ENCODE measurements at regions not wholly inside any gene's neighbourhood (a gene's known extent, or its start where the extent isn't known, plus 50 kb on each side); places are given as distances from the start of the nearest gene placed in this dataset.

DNA sequence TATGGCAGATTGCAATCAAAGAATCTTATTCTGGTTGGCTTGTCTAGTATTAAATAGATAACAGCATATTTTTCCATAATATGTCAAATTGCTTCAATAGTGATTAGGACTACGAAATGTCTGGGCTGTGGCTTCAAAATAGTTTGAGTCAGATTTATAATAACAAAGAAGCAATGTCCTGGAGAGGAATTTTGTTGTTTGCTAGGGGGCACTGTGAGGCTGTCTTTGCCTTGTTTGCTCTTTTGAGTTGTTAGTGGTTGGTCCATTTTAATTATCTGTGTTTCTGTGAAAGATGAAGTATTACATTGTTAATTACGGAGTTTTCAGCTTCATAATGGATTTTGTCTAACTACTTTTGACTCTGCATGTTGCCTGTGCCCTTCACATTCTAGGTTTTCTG is 713.6 kb downstream of the TLE4 start:
- no peak for DNase-seq

DNA sequence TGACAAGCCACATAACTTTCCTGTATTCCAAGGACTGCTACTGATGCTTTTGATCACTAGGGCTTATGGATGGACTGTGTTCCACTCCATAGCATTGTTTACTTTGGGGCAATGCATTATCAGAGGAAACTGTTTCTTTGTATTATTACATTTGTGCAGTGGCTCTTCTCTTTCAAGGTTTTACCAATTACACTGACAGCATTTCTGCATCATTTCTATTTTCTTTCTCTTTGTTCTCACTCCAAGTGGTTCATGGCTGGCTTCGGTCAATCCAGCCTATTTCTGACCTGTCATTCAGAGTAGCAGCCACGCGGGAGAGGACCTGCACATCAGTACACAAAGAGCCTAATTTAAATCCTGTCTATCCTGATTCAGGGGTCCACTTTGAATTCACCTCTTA is 711.0 kb downstream of the TLE4 start:
- no peak for DNase-seq

DNA sequence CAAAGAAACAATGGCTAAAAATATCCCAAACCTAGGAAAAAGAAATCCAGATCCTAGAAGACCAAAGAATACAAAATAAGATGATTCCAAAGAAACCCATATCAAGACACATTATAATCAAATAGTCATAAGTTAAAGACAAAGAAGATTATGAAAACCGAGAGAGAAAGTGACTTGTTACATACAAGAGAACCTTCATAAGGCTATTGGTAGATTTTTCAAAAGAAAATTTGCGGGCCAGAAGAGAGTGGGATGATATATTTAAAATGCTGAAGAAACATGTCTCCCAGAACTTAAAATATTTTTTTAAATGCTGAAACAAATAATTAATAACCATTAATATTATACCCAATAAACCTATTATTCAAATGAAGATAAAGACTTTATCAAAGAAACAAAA is 687.3 kb downstream of the TLE4 start:
- no peak for DNase-seq

DNA sequence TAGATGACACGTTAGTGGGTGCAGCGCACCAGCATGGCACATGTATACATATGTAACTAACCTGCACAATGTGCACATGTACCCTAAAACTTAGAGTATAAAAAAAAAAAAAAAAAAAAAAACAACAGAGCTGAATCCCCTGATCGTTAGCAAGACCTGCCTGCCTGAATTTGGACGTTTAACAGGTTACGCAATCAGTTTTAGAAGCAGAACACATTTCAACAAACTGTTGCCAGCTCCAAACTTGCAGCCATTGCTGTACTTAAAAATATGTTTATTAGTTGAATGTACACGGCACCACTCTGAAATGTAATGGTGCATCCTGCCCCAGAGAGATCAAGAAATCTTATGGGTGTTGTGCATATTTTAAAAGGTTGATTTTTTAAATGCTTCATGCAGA is 680.0 kb downstream of the TLE4 start:
- no peak for DNase-seq

DNA sequence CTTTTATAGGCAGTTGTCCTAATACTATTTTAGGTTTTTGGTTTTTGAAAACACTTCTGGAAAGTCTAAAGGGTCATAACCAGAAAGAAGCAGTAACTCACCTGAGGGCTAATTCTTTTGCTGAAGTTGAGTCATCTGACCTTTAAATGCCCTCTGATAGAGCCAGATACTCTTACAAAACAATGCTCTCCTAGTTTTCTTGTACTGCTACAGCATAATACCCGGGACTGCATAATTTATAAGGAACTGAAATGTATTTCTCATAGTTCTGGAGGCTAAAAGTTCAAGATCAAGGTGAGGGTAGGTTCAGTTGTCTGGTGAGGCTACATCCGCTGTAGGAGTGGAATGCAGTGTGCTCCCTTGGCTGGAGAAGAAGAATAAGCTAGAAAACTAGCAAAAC is 670.3 kb downstream of the TLE4 start:
- no peak for DNase-seq

DNA sequence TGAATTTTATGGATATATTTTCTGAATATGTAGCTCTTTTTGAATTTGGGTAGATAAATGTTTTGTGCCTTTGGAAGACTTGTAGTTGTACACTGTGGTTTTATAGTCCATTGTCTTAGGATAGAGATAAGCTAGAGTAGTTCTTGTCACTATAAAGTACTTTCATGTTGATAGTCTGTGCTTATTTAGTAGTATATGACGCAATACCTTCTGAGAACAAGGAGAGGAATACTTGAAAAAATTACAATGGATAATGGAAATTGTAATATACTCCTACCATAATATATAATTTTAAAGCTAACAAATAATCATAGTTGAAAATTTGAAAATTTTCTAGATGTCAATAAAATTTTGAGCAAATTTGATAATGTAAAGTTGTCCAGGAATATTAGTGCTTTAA is 664.0 kb downstream of the TLE4 start:
- no peak for DNase-seq

DNA sequence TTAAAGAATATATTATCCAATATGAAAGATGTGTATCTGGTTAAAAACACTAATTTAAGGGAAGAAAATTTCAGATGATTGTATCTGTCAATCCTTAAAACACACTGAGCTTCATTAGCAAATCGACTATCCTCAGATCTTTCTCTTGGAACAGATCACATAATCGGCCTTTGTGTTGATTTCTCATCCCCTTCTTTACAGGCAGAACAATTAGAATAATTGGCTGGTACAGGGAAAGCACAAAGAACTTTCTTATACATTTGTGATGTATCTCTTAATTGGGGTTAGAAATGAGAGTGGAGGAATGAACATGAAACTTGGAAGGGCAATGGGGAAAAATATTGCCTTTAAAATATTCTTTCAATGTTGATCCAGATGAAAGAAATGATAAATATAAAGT is 662.1 kb downstream of the TLE4 start:
- no peak for DNase-seq

DNA sequence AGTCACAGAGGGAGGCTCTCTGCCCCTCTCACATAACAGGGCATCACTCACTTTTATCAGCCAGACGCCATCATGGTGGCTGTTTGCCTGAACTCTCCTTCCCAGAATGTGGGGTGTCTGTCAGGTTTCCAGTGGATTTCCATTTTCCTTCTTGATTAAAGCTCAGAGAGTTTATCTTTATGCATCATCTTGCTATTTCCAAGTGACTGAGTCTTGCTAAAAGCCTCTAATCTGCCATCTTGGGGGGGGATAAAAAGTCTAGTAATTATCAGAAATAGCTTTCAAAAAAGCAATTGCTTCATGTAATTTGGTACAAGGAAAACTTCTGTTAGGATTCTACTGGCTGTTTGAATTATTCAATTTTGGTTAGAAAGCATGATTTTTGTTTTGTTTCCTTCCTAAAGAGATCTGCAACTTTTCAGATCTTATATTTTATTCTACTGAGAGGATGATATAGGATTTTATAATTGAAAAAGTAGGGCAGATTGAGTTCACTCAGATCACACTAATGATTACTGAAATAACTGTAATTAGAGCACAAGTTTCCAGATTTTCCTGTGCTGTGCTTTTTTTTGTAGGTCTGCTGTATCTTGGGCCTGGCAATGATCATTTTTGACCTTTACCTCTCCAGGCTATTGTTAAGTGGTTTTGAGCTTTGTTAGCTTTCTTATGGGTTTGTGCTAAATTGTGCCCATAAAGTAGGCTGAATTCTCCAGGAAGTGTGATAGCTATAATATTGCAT is 661.5 kb downstream of the TLE4 start:
- DNase-seq: no peak

DNA sequence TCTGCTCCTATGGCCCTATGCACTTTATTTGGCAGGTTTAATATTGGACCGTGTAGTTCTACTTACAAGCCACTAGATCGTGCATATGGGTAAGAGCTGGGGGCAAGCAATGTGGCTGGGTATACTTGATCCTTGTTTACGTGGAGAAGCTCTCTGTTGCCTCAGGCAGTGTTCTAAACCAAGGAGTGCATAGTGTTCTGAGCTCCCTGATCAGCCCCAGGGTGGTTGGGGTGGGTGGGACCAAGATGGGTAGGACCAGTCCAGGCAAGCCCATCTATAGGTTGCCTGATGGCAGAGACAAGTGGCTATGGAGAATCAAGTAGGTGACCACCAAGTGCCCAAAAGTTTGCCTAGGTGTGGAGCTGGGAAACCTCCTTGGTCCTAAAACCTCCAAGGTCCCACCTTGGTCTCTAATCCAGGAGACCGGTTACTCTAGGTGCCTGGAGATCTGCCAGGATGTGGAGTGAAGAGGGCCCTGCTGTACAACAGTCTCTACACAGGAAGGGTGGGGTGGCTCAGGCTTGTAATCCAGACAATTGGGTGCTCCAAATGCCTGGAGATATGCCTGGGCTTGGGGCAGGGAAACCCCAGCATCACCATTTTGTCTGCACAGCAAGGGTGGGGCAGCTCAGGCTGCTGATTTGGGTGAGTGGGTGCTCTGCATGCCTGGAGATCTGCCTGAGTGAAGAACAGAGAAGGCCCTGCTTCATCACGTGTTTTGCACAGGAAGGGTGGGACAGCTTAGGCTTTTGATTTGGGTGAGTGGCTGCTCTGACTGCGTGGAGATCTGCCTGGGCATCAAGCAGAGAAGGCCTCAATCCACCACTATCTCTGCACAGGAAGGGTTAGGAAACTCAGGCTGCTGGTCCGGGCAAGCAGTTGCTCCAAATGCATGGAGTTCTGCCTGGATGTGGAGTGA is 659.8 kb downstream of the TLE4 start:
- no peak for DNase-seq

DNA sequence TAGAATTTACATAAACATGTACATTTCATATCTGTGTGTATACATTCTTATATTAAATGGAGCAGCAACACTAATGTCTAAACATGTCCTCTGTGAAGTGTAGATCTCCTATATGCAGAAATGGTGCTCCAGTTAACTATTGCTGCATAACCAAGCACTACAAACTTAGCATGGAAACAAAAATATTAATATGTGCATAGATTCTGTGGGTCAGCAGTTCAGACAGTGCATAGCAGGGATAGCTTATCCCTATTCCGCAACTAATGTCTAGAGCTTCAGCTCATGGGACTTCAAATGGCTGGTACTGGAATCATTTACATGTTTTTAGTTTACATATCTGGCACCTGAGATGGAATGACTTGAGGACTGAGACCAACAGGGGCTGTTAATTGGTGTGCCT is 652.1 kb downstream of the TLE4 start:
- DNase-seq: no peak

DNA sequence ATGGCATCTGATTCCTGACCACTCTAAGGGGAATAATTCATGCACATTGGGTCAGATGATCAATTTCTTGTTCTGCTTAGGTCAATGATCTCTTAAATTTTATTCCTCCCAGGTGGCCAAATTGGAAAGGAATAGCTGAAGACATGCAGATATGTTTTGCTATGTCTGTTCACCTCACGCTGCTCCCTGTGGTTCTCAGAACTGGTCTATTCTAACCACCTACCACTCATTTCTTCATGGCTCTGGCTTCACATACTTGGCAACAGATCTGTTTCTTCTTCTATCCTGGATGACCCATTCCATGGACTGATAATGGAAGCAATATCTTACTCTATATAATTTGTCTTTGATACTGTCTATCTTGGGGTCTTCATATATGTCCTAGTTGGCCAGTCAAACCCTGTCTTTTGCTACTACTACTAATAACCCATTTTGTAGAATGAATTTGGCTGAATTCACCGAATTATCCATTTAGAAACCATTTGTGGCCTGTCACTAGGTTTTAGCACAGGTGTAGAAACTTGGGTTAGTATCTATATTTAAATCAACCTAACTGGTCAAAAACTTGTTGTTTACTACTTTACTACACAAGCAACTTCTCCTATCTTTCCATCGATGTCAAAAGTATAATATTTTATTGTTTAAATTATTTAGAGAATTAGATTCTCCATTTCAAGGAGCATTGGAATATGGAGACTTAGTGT is 650.9 kb downstream of the TLE4 start:
- no peak for DNase-seq

DNA sequence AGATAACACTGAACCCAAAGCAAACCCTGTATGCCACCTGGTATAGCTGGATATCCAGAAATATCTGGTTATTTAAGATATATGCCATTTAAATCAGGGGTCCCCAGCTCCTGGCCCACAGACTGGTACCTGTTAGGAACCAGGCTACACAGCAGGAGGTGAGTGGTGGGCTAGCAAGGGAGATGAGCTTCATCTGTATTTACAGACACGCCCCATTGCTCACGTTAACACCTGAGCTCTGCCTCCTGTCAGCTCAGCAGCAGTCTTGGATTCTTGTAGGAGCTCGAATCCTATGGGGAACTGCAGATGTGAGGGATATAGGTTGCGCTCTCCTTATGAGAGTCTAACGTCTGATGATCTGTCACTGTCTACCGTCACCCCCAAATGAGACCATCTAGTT is 646.6 kb downstream of the TLE4 start:
- DNase-seq: no peak

DNA sequence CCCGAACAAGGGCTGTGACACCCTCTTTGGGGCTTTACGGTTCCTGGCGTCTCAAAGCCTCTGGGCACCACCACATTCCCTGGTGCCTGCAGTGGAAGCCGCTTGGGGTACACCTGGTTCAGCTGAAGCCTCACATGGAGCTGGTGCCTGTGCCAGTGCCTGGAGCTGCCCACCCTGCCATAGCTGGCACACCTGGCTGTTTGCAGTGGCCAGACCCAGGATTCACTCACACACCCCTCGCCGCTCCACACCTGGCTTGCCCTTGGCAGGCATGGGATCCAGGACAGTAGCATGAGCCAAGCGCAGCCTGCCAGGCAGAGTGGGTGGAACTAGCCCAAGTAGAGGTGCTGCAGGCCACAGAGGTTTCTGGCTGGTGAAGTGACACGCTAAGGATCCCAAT is 641.8 kb downstream of the TLE4 start:
- no peak for DNase-seq

DNA sequence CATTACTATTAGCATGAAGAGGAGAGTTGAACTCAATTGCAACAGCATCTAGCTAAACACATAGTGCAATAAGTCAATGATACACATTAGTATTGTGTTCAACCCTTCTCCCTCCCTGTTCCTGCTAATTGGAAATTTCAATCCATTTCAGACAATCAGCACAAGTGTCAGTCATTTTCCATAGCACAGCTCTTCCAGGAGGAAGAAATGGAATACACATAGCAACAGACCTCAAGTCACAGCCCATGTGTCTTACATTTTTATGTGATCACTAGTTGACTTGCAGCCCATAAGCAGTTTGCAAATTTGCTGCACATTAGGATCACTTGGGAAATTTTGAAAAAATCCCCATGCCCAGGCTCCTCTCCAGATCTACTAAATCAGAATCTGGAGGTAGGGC is 636.9 kb downstream of the TLE4 start:
- no peak for DNase-seq

DNA sequence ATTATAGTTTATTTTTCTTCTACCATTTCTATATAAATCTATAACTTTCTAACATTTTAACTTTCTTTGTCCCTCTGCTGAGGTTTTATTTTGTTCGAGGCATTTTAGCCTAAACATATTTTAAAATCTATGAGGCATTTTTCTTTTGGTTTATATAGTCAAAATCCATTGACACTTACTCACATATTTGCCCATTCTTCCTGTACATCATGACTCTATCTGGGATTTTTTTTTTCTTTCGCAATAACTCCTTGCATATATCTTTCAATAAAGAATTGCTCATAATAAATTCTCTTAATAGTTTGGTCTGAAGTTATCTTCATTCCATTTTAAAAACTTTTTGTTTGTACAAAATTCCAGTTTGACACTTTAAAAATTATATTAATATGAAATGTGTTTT is 632.3 kb downstream of the TLE4 start:
- no peak for DNase-seq

DNA sequence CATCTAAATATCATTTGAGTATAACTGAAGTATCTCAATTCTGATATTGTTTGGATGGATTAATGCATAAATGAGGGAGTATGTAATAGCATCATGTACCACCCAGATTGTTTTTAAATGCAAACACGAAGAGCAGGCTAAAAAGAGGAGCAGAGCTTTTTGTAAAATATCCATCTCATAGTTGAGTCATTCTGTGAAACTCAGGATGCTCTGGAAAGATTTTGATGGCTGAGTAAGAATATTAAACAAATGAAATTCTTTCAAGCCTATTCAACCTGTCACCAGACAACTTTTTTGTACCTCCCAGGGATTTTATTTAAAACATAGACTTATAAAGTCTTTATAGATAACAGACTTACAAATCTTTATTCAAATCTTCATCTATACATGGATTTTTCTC is 625.9 kb downstream of the TLE4 start:
- DNase-seq: no peak

DNA sequence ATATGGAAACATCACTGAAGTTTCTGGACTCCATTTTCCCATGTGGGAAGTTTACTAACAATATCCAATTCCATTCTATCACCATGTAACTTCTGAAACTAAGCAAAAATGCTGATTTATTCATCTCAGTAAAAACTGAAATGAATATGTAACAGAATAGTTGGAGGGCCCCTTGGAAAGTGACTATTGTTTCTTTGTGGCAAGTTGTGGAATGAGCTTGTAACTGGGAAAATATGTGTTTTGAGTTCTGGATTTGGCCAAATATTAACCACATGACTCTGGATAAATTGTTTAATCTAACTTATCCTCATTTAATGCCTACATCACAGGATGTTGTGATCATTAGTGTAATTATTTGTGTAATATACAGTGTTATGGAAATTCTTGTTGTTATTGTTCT is 619.3 kb downstream of the TLE4 start:
- no peak for DNase-seq

DNA sequence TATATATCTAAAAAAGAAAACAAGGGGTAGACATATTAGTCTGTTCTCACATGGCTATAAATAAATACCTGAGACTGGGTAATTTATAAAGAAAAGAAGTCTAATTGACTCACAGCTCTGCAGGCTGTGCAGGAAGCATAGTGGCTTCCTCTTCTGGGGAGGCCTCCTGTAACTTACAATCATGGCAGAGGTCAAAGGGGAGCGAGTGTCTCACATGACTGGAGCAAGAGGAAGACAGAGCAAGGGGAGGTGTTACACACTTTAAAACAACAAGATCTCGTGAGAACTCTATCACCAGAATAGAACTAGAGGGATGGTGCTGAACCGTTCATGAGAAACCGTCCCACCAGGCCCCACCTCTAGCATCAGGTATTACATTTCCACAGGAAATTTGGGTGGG is 616.8 kb downstream of the TLE4 start:
- DNase-seq: no peak

DNA sequence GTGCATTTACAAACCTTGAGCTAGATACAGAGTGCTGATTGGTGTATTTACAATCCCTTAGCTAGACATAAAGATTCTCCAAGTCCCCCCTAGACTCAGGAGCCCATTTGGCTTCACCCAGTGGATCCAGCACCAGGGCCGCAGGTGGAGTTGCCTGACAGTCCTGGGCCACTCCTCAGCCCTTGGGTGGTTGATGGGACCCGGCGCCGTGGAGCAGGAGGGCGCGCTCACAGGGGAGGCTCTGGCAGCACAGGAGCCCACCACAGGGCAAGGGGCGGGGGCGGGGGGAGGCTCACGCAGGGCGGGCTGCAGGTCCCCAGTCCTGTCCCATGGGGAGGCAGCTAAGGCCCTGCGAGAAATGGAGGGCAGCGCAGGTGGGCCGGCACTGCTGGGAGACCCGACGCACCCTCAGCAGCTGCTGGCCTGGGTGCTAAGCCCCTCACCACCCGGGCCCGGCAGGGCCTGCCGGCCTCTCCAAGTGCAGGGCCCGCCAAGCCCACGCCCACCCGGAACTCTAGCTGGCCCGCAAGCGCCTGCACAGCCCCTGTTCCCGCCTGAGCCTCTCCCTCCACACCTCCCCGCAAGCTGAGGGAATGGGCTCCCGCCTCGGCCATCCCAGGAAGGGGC is 613.5 kb downstream of the TLE4 start:
- no peak for DNase-seq

DNA sequence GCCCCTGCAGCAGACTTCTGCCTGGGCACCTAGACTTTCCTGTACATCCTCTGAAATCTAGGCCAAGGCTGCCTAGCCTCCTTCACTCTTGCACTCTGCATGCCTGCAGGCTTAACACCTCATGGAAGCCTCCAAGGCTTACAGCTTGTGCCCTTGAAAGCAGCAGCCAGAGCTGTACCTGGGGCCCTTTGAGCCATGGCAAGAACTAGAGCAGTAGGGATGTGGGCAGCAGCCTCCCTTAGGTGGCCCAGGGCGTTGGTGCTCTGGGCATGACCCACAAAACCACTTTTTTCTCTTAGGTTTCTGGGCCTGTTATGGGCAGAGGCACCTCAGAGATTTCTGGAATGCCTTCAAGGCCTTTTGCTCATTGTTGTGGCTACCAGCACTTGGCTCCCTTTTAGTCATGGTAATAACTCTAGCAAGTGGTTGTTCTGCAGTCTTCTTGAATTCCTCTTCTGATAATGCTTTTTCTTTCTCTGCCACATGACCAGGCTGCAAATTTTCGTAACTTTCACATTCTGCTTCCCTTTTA is 606.2 kb downstream of the TLE4 start:
- DNase-seq: no peak

DNA sequence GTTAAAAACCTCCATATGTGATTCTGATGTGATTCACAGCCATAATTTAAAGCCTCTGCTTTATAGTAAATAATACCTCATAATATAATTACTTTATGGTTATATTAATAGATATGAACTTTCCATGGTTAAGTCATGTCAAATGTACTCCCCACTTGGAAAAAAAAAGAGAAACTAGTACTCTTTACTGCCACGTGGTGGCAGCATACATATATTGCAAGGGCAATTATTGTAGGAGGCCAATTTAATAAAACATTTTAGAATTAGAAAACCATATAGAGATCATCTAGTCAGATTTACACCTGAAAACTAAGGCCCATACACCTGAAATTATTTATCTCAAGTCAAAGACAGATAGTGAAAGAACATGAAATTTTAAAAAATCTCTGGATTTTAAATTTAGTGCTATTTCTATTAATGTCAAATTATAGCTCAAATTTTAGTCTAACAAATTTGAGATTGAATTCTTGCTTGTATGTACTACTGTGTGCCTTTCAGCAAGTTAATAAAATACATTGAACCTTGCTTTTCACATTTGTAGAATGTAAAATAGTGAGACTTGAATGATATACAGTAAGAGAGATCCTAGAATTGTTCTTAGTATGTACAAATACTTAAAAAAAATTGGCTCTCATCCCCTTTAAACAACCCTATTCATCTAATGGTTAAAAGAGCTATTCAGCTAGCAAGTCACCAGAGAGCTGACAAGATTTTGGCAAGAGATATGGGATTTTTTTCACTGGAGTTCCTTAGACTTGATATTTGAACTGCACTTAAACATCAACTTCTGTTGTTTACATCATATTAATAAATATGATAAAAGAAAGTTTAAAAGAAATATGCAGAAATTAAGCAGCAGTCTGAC is 603.8 kb downstream of the TLE4 start:
- no peak for DNase-seq

DNA sequence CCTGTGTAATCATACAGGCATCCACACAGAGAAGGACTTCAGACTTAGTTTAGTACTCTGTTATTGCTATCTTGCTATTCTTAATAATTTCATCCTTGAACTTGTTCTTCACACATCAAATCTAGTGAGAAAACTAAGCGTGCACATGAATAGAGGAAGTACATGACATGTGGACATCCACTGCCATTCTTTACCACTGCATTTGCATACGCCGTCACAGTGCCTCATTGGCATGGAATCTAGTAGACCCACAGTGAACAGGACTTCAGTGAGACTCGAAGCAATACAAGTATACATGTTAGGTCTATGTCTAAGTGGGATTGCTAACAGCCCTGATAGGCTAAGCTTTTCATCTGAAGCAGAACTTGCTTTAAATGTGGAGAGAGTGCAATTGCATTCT is 592.1 kb downstream of the TLE4 start:
- no peak for DNase-seq

All from activated effector memory CD4-positive, alpha-beta T cell treated with anti-CD3 and anti-CD28 coated beads, Interleukin-2, amount 50 U/mL, for 16 hours (primary cell).